ENCODE measurements at regions not wholly inside any gene's neighbourhood (a gene's known extent, or its start where the extent isn't known, plus 50 kb on each side); places are given as distances from the start of the nearest gene placed in this dataset.

DNA sequence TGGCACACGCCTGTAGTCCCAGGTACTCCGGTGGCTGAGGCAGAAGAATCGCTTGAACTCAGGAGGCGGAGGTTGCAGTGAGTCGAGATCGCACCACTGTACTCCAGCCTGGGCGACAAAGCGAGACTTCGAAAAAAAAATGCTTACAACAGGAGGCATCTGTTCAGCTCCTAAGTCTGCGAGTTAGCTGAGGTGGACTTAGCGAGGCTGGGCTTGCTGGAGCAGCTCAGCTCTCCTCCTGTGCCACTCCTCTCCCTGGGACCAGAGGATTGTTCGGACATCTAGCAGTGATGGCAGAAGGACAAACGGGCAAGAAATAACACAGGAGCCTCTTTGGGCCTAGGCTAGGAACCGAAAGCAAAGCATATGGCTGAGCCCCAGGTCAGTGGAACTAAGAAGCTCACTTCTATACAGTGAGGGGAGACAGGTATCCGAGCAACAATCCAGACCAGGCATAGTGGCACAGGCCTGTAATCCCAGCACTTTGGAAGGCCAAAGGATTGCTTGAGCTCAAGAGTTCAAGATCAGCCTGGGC lies 260.1 kb downstream of the GLI2 start:
- Histone ChIP-seq H3K4me2 (ENCODE audit: low read depth, low read length, poor library complexity, severe bottlenecking) (no peak overlapping the region), H3K9ac (ENCODE audit: low read depth, low read length, poor library complexity, severe bottlenecking) (no peak overlapping the region), H2AFZ (ENCODE audit: low read length) (no peak overlapping the region), H3K9me2 (replicated peaks; ENCODE audit: low read depth, low read length) (no peaks in the 10 kb centered on the region), H3F3A (ENCODE audit: low read depth) (no peaks in the 10 kb centered on the region), H4K20me1 (ENCODE audit: insufficient read depth, low read length, poor library complexity, severe bottlenecking) (no peaks in the 10 kb centered on the region), H3K36me3 (ENCODE audit: insufficient read depth, low read length) (no peaks in the 10 kb centered on the region), H3K27me3 (ENCODE audit: insufficient read depth, low read length, poor library complexity, severe bottlenecking) (no peaks in the 10 kb centered on the region), H3K4me3 (ENCODE audit: low read length, poor library complexity, severe bottlenecking) (no peak overlapping the region), H3K4me1 (ENCODE audit: insufficient read depth, low read length, poor library complexity, severe bottlenecking) (no peaks in the 10 kb centered on the region), H3K79me2 (ENCODE audit: insufficient read depth, low read length) (no peaks in the 10 kb centered on the region), H3K9me3 (ENCODE audit: insufficient read depth, low read depth, low read length) (no peaks in the 10 kb centered on the region)
- TF ChIP-seq CTCF (conservative IDR thresholded peaks at IDR 0.05; ENCODE audit: low read length) (no peak), EZH2phosphoT487 (IDR thresholded peaks at IDR 0.05; ENCODE audit: borderline replicate concordance) (no peak)

- Histone ChIP-seq H3K27me3 (ENCODE audit: insufficient read depth, low read length, poor library complexity, severe bottlenecking) (no peaks in the 10 kb centered on the region), H3K4me2 (ENCODE audit: low read depth, low read length, poor library complexity, severe bottlenecking) (no peak overlapping the region), H3K36me3 (ENCODE audit: insufficient read depth, low read length) (no peaks in the 10 kb centered on the region), H3K4me3 (ENCODE audit: low read length, poor library complexity, severe bottlenecking) (no peak overlapping the region), H3K79me2 (ENCODE audit: insufficient read depth, low read length) (no peaks in the 10 kb centered on the region), H3K4me1 (ENCODE audit: insufficient read depth, low read length, poor library complexity, severe bottlenecking) (no peaks in the 10 kb centered on the region), H3K9ac (ENCODE audit: low read depth, low read length, poor library complexity, severe bottlenecking) (no peak overlapping the region), H4K20me1 (ENCODE audit: insufficient read depth, low read length, poor library complexity, severe bottlenecking) (no peaks in the 10 kb centered on the region), H3K9me2 (replicated peaks; ENCODE audit: low read depth, low read length) (no peaks in the 10 kb centered on the region), H2AFZ (ENCODE audit: low read length) (no peak overlapping the region), H3F3A (ENCODE audit: low read depth) (no peaks in the 10 kb centered on the region), H3K9me3 (ENCODE audit: insufficient read depth, low read depth, low read length) (no peaks in the 10 kb centered on the region)
- no peak for TF ChIP-seq CTCF (conservative IDR thresholded peaks at IDR 0.05; ENCODE audit: low read length)
- TF ChIP-seq EZH2phosphoT487 (IDR thresholded peaks at IDR 0.05; ENCODE audit: borderline replicate concordance) = no peak
These were observed 263.9 kb downstream of the GLI2 start for GRCh38 chr2:120999377-121000097.

DNA sequence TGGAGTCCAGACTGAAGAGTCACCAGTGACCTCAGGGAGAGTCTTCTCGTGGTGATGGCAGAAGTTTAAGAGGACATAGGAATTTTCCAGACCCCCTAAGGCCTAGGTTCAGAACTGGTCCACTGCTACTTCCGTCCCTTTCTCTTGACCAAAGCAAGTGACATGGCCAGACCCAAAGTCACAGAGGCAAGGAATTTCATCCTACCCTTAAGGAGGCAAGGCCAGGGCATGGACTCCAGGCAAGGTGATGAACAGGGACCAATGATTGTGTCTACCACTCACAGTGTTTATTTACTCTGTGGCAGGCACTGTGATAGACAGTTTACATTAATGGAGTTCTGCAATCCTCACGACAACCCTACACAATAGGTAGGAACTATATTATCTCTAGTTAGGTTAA lies 265.1 kb downstream of the GLI2 start:
- Histone ChIP-seq H3K9me2 (replicated peaks; ENCODE audit: low read depth, low read length) (no peaks in the 10 kb centered on the region), H3K79me2 (ENCODE audit: insufficient read depth, low read length) (no peaks in the 10 kb centered on the region), H3K27me3 (ENCODE audit: insufficient read depth, low read length, poor library complexity, severe bottlenecking) (no peaks in the 10 kb centered on the region), H4K20me1 (ENCODE audit: insufficient read depth, low read length, poor library complexity, severe bottlenecking) (no peaks in the 10 kb centered on the region), H3K4me3 (ENCODE audit: low read length, poor library complexity, severe bottlenecking) (no peak overlapping the region), H2AFZ (ENCODE audit: low read length) (no peak overlapping the region), H3K4me1 (ENCODE audit: insufficient read depth, low read length, poor library complexity, severe bottlenecking) (no peaks in the 10 kb centered on the region), H3K9me3 (ENCODE audit: insufficient read depth, low read depth, low read length) (no peaks in the 10 kb centered on the region), H3K4me2 (ENCODE audit: low read depth, low read length, poor library complexity, severe bottlenecking) (no peak overlapping the region), H3K9ac (ENCODE audit: low read depth, low read length, poor library complexity, severe bottlenecking) (no peak overlapping the region), H3F3A (ENCODE audit: low read depth) (no peaks in the 10 kb centered on the region), H3K36me3 (ENCODE audit: insufficient read depth, low read length) (no peaks in the 10 kb centered on the region)
- no peak for TF ChIP-seq EZH2phosphoT487 (IDR thresholded peaks at IDR 0.05; ENCODE audit: borderline replicate concordance)
- TF ChIP-seq CTCF (conservative IDR thresholded peaks at IDR 0.05; ENCODE audit: low read length) = no peak
